GM19351 (cell line): ENCODE measurements at regions not wholly inside any gene's neighbourhood (a gene's known extent, or its start where the extent isn't known, plus 50 kb on each side); places are given as distances from the start of the nearest gene placed in this dataset.

ENCODE experiments used
- ATAC-seq: cut with Tn5 transposase; IDR thresholded peaks from one replicate; pipeline ENCODE4 v1.9.1; 2021; ENCODE audit warnings: mild to moderate bottlenecking, moderate library complexity; ENCODE audit not compliant: unreplicated experiment

- ATAC-seq: no peak
Observed at GRCh38 chr3:72380711-72381493, 467.3 kb downstream of the SHQ1 start.

GRCh38 chr3:72380193-72380592 is 468.1 kb downstream of the SHQ1 start:
- no peak for ATAC-seq

- ATAC-seq: no peak
Observed at GRCh38 chr3:72379500-72380187, 468.6 kb downstream of the SHQ1 start.

- ATAC-seq: no peak
Observed at GRCh38 chr3:72378287-72378686, 470.0 kb downstream of the SHQ1 start.

- ATAC-seq: no peak
Observed at GRCh38 chr3:72376956-72377710, 471.1 kb downstream of the SHQ1 start.

GRCh38 chr3:72375237-72376076 is 472.8 kb downstream of the SHQ1 start:
- ATAC-seq: peak; percentile 65

GRCh38 chr3:72373139-72373538 is 475.1 kb downstream of the SHQ1 start:
- no peak for ATAC-seq

- no peak for ATAC-seq
Observed at GRCh38 chr3:72372161-72372560, 476.1 kb downstream of the SHQ1 start.

- no peak for ATAC-seq
Observed at GRCh38 chr3:72371431-72371830, 476.8 kb downstream of the SHQ1 start.

- no peak for ATAC-seq
Observed at GRCh38 chr3:72370947-72371346, 477.3 kb downstream of the SHQ1 start.

GRCh38 chr3:72369681-72370080 is 478.6 kb downstream of the SHQ1 start:
- no peak for ATAC-seq

- ATAC-seq: no peak
Observed at GRCh38 chr3:72368331-72368975, 479.8 kb downstream of the SHQ1 start.

GRCh38 chr3:72361990-72362389 is 486.3 kb downstream of the SHQ1 start:
- no peak for ATAC-seq

GRCh38 chr3:72359743-72360142 is 488.5 kb downstream of the SHQ1 start:
- ATAC-seq: no peak

- no peak for ATAC-seq
Observed at GRCh38 chr3:72355168-72355567, 493.1 kb downstream of the SHQ1 start.

- no peak for ATAC-seq
Observed at GRCh38 chr3:72354486-72354885, 493.8 kb downstream of the SHQ1 start.

- ATAC-seq: no peak
Observed at GRCh38 chr3:72353236-72354128, 494.8 kb downstream of the SHQ1 start.

GRCh38 chr3:72352176-72352575 is 496.1 kb downstream of the SHQ1 start:
- ATAC-seq: no peak

GRCh38 chr3:72351536-72351935 is 496.7 kb downstream of the SHQ1 start:
- no peak for ATAC-seq
